Endothelial cell of umbilical vein (primary cell): ENCODE measurements at regions not wholly inside any gene's neighbourhood (a gene's known extent, or its start where the extent isn't known, plus 50 kb on each side); places are given as distances from the start of the nearest gene placed in this dataset.

Experiments
- BruUV-seq: library from RNA; stranded (reverse); fragments of 400-500 nt; replicated peaks from 2 replicates; lab custom pipeline; 2021; lab: Mats Ljungman, UMichigan
- CTCF ChIA-PET: fragments of 300-600, 350-600 bp; sonication (Branson Sonifier 250); formaldehyde crosslinking; loops from one replicate; lab custom pipeline; 2021; ENCODE audit warnings: antibody characterized with exemption, inconsistent platforms; lab: Charles Lee
- POLR2A ChIA-PET: fragments of 300-600, 350-600 bp; sonication (Branson Sonifier 250); formaldehyde crosslinking; loops from one replicate; lab custom pipeline; 2021; ENCODE audit warnings: antibody characterized with exemption, inconsistent platforms; lab: Charles Lee
- DNase-seq: peaks from one replicate; pipeline ENCODE4 v3.0.0-alpha.2; 2011; ENCODE audit warnings: low read depth, low spot score
- FAIRE-seq: peaks from 2 replicates; lab custom pipeline; 2011; peaks lifted over from hg19 to GRCh38; lab: Jason Lieb, UNC
- H2AFZ ChIP-seq: 2 replicates; pipeline ENCODE4 v1.6.0; 2012; ENCODE audit warnings: low read depth, low read length, control low read depth, inconsistent platforms
- H3K27ac ChIP-seq: 2 replicates; pipeline ENCODE4 v1.5.1; 2011; ENCODE audit warnings: low read depth, mild to moderate bottlenecking, control low read depth, low read length, moderate library complexity; ENCODE audit not compliant: insufficient read depth
- H3K27me3 ChIP-seq, 2 experiments: 2 replicates each; pipeline versions ENCODE4 v1.6.0 to v1.6.1; 2011; ENCODE audit warnings: low read length in 2 of 2, mixed read lengths in 1 of 2; ENCODE audit not compliant: control insufficient read depth in 2 of 2, insufficient read depth in 2 of 2
- H3K36me3 ChIP-seq, 2 experiments: 2 replicates in 1 of 2; 3 replicates in 1 of 2; pipeline ENCODE4 v1.5.1; 2011; ENCODE audit warnings: low read length in 2 of 2, mild to moderate bottlenecking in 1 of 2, moderate library complexity in 1 of 2; ENCODE audit not compliant: control insufficient read depth in 2 of 2, insufficient read depth in 2 of 2; ENCODE audit errors: extremely low read depth in 1 of 2
- H3K4me1 ChIP-seq: 3 replicates; pipeline ENCODE4 v1.5.1; 2011; ENCODE audit warnings: mild to moderate bottlenecking, low read length; ENCODE audit not compliant: control insufficient read depth, insufficient read depth; ENCODE audit errors: extremely low read depth
- H3K4me2 ChIP-seq: 2 replicates; pipeline ENCODE4 v1.6.1; 2011; ENCODE audit warnings: low read length, control low read depth, mixed read lengths; ENCODE audit not compliant: insufficient read depth
- H3K4me3 ChIP-seq, 3 experiments: fragments of 200-600 bp in 1 of 3; sonication (generic), shearing (Covaris generic) in 1 of 3; replicated peaks in 1 of 3; 2 replicates each; pipeline ENCODE4 v1.5.1; 2011 to 2016; ENCODE audit warnings: control low read depth in 3 of 3, low read length in 3 of 3, mild to moderate bottlenecking in 2 of 3, inconsistent platforms in 1 of 3, low read depth in 1 of 3, moderate library complexity in 1 of 3; ENCODE audit not compliant: insufficient read depth in 1 of 3
- H3K79me2 ChIP-seq: 2 replicates; pipeline ENCODE4 v1.6.0; 2012; ENCODE audit warnings: low read length, inconsistent platforms; ENCODE audit not compliant: control insufficient read depth, insufficient read depth
- H3K9ac ChIP-seq: replicated peaks from 2 replicates; pipeline ENCODE3; 2011; ENCODE audit warnings: low read length, control low read depth; ENCODE audit not compliant: insufficient read depth; ENCODE audit errors: extremely low read depth
- H3K9me1 ChIP-seq: replicated peaks from 3 replicates; pipeline ENCODE4 v1.6.0; 2011; ENCODE audit warnings: mild to moderate bottlenecking, low read length; ENCODE audit not compliant: control insufficient read depth, insufficient read depth; ENCODE audit errors: extremely low read depth
- H3K9me3 ChIP-seq: replicated peaks from 2 replicates; pipeline ENCODE4 v1.5.1; 2012; ENCODE audit warnings: low read length, inconsistent platforms; ENCODE audit not compliant: control insufficient read depth, insufficient read depth
- H4K20me1 ChIP-seq: replicated peaks from 2 replicates; pipeline ENCODE3; 2011; ENCODE audit warnings: mild to moderate bottlenecking, low read length; ENCODE audit not compliant: control insufficient read depth, insufficient read depth; ENCODE audit errors: extremely low read depth
- CTCF ChIP-seq, 2 donors: IDR thresholded peaks; 1 replicate in 1 of 2; 2 replicates in 1 of 2; pipeline ENCODE4 v1.5.1; 2011; ENCODE audit warnings: low read length in 2 of 2, mild to moderate bottlenecking in 2 of 2, moderate library complexity in 2 of 2, control low read depth in 1 of 2, inconsistent platforms in 1 of 2, low read depth in 1 of 2; ENCODE audit not compliant: insufficient read depth in 1 of 2; ENCODE audit errors: extremely low read depth in 1 of 2
- EZH2 ChIP-seq: IDR thresholded peaks from 2 replicates; pipeline ENCODE4 v1.6.1; 2012; ENCODE audit warnings: borderline replicate concordance, low read depth, mild to moderate bottlenecking, moderate library complexity, low read length, inconsistent platforms; ENCODE audit not compliant: severe bottlenecking
- FOS ChIP-seq: IDR thresholded peaks from 2 replicates; pipeline ENCODE4 v1.6.1; 2011; ENCODE audit warnings: mild to moderate bottlenecking, low read length, moderate library complexity, borderline replicate concordance; ENCODE audit not compliant: insufficient read depth
- GATA2 ChIP-seq: IDR thresholded peaks from 2 replicates; pipeline ENCODE4 v1.7.0; 2011; ENCODE audit warnings: low read depth, mild to moderate bottlenecking, moderate library complexity, mixed read lengths, low read length; ENCODE audit not compliant: insufficient read length, insufficient read depth
- JUN ChIP-seq: IDR thresholded peaks from 2 replicates; pipeline ENCODE4 v1.6.1; 2011; ENCODE audit warnings: borderline replicate concordance, low read depth; ENCODE audit not compliant: insufficient read length, insufficient read depth
- MYC ChIP-seq: IDR thresholded peaks from one replicate; pipeline ENCODE4 v1.6.1; 2011; ENCODE audit warnings: mild to moderate bottlenecking, low read depth, low read length
- POLR2A ChIP-seq: IDR thresholded peaks from 2 replicates; pipeline ENCODE4 v1.6.1; 2012; ENCODE audit warnings: low read depth, mild to moderate bottlenecking, control low read depth, low read length
- POLR2AphosphoS5 ChIP-seq: IDR thresholded peaks from 2 replicates; pipeline ENCODE4 v1.6.1; 2012; ENCODE audit warnings: low read depth, mild to moderate bottlenecking, control low read depth, low read length, moderate library complexity; ENCODE audit not compliant: insufficient read depth
- dilution Hi-C: fragments of 300-500 bp; cut with MboI; formaldehyde crosslinking; loops from one replicate; pipeline ENCODE4 v1.15.0; 2019; ENCODE audit warnings: low sequenced_read_pairs; ENCODE audit not compliant: extremely low pct_ligation_motif_present
- intact Hi-C: fragments of 100-400 bp; cut with micrococcal nuclease; formaldehyde crosslinking; loops from one replicate; pipeline ENCODE4 v1.10.0; 2022
- TF ChIP-seq, protein P1 (sequence below): IDR thresholded peaks from 2 replicates; pipeline ENCODE4 v1.6.1; 2011; ENCODE audit not compliant: insufficient read depth, insufficient read length

GRCh38 chr1:83800066-83800465, 198.9 kb downstream of the TTLL7 start:
- BruUV-seq, result no TSS peak
- CTCF ChIA-PET, result no interaction called here
- H4K20me1 ChIP-seq, result no peaks in the 10 kb centered on the region
- DNase-seq, result no peak
- dilution Hi-C loops (no loop called here), intact Hi-C loops (no loop called here)
- no peak for FAIRE-seq
- no peaks in the 10 kb centered on the region for H3K4me1 ChIP-seq
- no peaks in the 10 kb centered on the region for H3K9me1 ChIP-seq
- POLR2A ChIA-PET, result no interaction called here
- no peak overlapping the region for H3K9ac ChIP-seq
- H3K36me3 ChIP-seq, result no peaks in the 10 kb centered on the region
- no peak overlapping the region for H3K4me3 ChIP-seq
- no peak overlapping the region for H3K4me2 ChIP-seq
- no peaks in the 10 kb centered on the region for H3K79me2 ChIP-seq
- H3K27me3 ChIP-seq, result no peaks in the 10 kb centered on the region
- no peaks in the 10 kb centered on the region for H3K9me3 ChIP-seq
- H2AFZ ChIP-seq, result no peak overlapping the region
- no peak overlapping the region for H3K27ac ChIP-seq
- TF ChIP-seq EZH2 (no peak), JUN (no peak), POLR2A (no peak), GATA2 (no peak)
- TF ChIP-seq, protein P1, sequence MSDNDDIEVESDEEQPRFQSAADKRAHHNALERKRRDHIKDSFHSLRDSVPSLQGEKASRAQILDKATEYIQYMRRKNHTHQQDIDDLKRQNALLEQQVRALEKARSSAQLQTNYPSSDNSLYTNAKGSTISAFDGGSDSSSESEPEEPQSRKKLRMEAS, result no peak

- H3K9me1 ChIP-seq, result no peaks in the 10 kb centered on the region
- ChIA-PET CTCF (no interaction called here), POLR2A (no interaction called here)
Observed at GRCh38 chr1:83799594-83799993, 199.3 kb downstream of the TTLL7 start.

More at GRCh38 chr1:83799594-83799993, 199.3 kb downstream of the TTLL7 start:
- intact Hi-C loops, result no loop called here
- H3K9ac ChIP-seq, result no peak overlapping the region
- H3K9me3 ChIP-seq, result no peaks in the 10 kb centered on the region
- no peak overlapping the region for H2AFZ ChIP-seq
- FAIRE-seq (no peak), DNase-seq (no peak)
- TF ChIP-seq MYC, result no peak
- no peak for TF ChIP-seq CTCF (IDR thresholded peaks at IDR 0.05; ENCODE audit: extremely low read depth in 1 of 2, insufficient read depth in 1 of 2, low read depth in 1 of 2, low read length in 2 of 2)
- TF ChIP-seq, protein P1, result no peak
- no peak for TF ChIP-seq FOS
- TF ChIP-seq GATA2, result no peak
- TF ChIP-seq POLR2AphosphoS5, result no peak
- no peak for TF ChIP-seq JUN
- no peak for TF ChIP-seq POLR2A
- TF ChIP-seq EZH2, result no peak
- H3K27ac ChIP-seq, result no peak overlapping the region
- H3K4me1 ChIP-seq, result no peaks in the 10 kb centered on the region
- no TSS peak for BruUV-seq
- no peaks in the 10 kb centered on the region for H3K27me3 ChIP-seq
- H3K4me3 ChIP-seq, result no peak overlapping the region
- no peaks in the 10 kb centered on the region for H3K79me2 ChIP-seq
- no peaks in the 10 kb centered on the region for H3K36me3 ChIP-seq
- H3K4me2 ChIP-seq, result no peak overlapping the region
- H4K20me1 ChIP-seq, result no peaks in the 10 kb centered on the region
- dilution Hi-C loops, result no loop called here
